Right lobe of liver (tissue), 4 donors: ENCODE measurements at regions not wholly inside any gene's neighbourhood (a gene's known extent, or its start where the extent isn't known, plus 50 kb on each side); places are given as distances from the start of the nearest gene placed in this dataset.

ENCODE experiments used
- POLR2A ChIP-seq: fragments of 450-650 bp; IDR thresholded peaks from one replicate; pipeline ENCODE4 v1.6.1; 2017; ENCODE audit warnings: antibody characterized with exemption, mild to moderate bottlenecking
- TF ChIP-seq, protein P1 (sequence below), 4 donors: fragments of 200-600 bp in 3 of 4; fragments of 450-650 bp in 1 of 4; IDR thresholded peaks; one replicate each; pipeline versions ENCODE4 v1.5.1 to v1.8.0; 2016 to 2022; ENCODE audit warnings: antibody characterized with exemption in 4 of 4, mild to moderate bottlenecking in 2 of 4
- donor health status: DM: no; HTN: no; CAD: no.
- donor health status: DM: no; HTN: no; CAD: no.
- donor health status: DM: no; HTN: yes; CAD: no.

DNA sequence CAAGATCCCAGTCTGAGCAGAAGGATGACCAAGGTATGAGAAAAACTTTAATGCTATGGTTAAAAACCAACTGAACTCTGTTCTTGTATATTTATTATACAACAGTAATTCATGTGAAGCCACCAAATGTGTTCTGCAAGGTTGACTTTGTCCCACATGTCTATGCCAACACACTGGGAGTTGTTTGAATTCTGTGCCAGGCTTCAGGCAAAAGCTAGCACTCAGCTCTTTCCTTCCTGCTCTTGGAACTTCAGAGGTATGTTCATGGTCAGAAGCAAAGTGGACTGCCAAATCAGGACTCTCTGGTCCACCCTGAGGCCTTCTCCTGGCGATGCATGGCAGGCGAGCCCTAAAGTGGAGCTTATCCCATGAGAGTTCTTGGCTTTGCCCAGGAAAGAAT is 205.6 kb upstream of the AR start:
- TF ChIP-seq, protein P1, sequence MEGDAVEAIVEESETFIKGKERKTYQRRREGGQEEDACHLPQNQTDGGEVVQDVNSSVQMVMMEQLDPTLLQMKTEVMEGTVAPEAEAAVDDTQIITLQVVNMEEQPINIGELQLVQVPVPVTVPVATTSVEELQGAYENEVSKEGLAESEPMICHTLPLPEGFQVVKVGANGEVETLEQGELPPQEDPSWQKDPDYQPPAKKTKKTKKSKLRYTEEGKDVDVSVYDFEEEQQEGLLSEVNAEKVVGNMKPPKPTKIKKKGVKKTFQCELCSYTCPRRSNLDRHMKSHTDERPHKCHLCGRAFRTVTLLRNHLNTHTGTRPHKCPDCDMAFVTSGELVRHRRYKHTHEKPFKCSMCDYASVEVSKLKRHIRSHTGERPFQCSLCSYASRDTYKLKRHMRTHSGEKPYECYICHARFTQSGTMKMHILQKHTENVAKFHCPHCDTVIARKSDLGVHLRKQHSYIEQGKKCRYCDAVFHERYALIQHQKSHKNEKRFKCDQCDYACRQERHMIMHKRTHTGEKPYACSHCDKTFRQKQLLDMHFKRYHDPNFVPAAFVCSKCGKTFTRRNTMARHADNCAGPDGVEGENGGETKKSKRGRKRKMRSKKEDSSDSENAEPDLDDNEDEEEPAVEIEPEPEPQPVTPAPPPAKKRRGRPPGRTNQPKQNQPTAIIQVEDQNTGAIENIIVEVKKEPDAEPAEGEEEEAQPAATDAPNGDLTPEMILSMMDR (IDR thresholded peaks at IDR 0.05), result no peak
- TF ChIP-seq POLR2A, result no peak
